HepG2 (cell line): ENCODE measurements at regions not wholly inside any gene's neighbourhood (a gene's known extent, or its start where the extent isn't known, plus 50 kb on each side); places are given as distances from the start of the nearest gene placed in this dataset.

Source experiments
- ATAC-seq: fragments of 200-7000 bp; cut with Tn5 transposase; 3 replicates; pipeline ENCODE4 v1.9.1; 2020; ENCODE audit warnings: mild to moderate bottlenecking, moderate library complexity
- BruUV-seq: library from RNA; stranded (reverse); fragments of 400-500 nt; replicated peaks from 2 replicates; lab custom pipeline; 2021; lab: Mats Ljungman, UMichigan
- CTCF ChIA-PET: fragments of 300-600 bp; formaldehyde crosslinking; extraction: SDS; loops from one replicate; lab custom pipeline; 2021; ENCODE audit warnings: low total read pairs, inconsistent platforms, low intra/inter-chr PET ratio; lab: Yijun Ruan, JAX
- POLR2A ChIA-PET: fragments of 350-600 bp; sonication (Branson Sonifier 250); formaldehyde crosslinking; loops from one replicate; lab custom pipeline; 2020; ENCODE audit warnings: antibody characterized with exemption, inconsistent platforms; lab: Yijun Ruan, JAX
- DNase-seq: peaks from one replicate; pipeline ENCODE4 v3.0.0-alpha.2; 2015; ENCODE audit warnings: low spot score
- FAIRE-seq: peaks from 3 replicates; lab custom pipeline; 2011; peaks lifted over from hg19 to GRCh38; lab: Jason Lieb, UNC
- H2AFZ ChIP-seq: one replicate; pipeline ENCODE4 v1.6.1; 2011; ENCODE audit warnings: low read length, inconsistent platforms
- H3K27ac ChIP-seq: fragments of 300-600 bp; 3 replicates; pipeline ENCODE4 v1.8.0; 2011; ENCODE audit warnings: mixed run types, mild to moderate bottlenecking, mixed read lengths, low read length, inconsistent platforms; ENCODE audit not compliant: insufficient read depth; ENCODE audit errors: extremely low read length
- H3K27me3 ChIP-seq, 2 experiments: fragments of 200-600 bp in 1 of 2; 2 replicates in 1 of 2; 3 replicates in 1 of 2; pipeline versions ENCODE4 v1.6.0 to v1.8.0; 2011; ENCODE audit warnings: low read length in 2 of 2, mild to moderate bottlenecking in 2 of 2, moderate library complexity in 2 of 2, inconsistent platforms in 1 of 2; ENCODE audit not compliant: insufficient read depth in 2 of 2, control insufficient read depth in 1 of 2
- H3K36me3 ChIP-seq, 2 experiments: fragments of 200-600 bp in 1 of 2; replicated peaks in 1 of 2; 2 replicates in 1 of 2; 3 replicates in 1 of 2; pipeline versions ENCODE4 v1.5.1 to v1.8.0; 2011; ENCODE audit warnings: low read length in 2 of 2, inconsistent platforms in 1 of 2; ENCODE audit not compliant: insufficient read depth in 2 of 2, control insufficient read depth in 1 of 2
- H3K4me1 ChIP-seq: 2 replicates; pipeline ENCODE4 v1.5.1; 2012; ENCODE audit warnings: low read length, inconsistent platforms; ENCODE audit not compliant: insufficient read depth
- H3K4me2 ChIP-seq: 2 replicates; pipeline ENCODE4 v1.6.0; 2011; ENCODE audit warnings: low read depth, low read length, inconsistent platforms
- H3K4me3 ChIP-seq, 3 experiments: fragments of 200-600 bp in 1 of 3; sonication (generic), shearing (Covaris generic) in 1 of 3; replicated peaks in 1 of 3; 2 replicates each; pipeline ENCODE4 v1.5.1; 2011 to 2016; ENCODE audit warnings: low read length in 3 of 3, inconsistent platforms in 2 of 3, low read depth in 2 of 3, mild to moderate bottlenecking in 2 of 3, control low read depth in 1 of 3, mixed read lengths in 1 of 3; ENCODE audit not compliant: insufficient read depth in 1 of 3
- H3K79me2 ChIP-seq: one replicate; pipeline ENCODE4 v1.6.1; 2011; ENCODE audit warnings: low read length, inconsistent platforms; ENCODE audit not compliant: insufficient read depth
- H3K9ac ChIP-seq: 2 replicates; pipeline ENCODE4 v1.6.0; 2011; ENCODE audit warnings: mild to moderate bottlenecking, low read depth, low read length, inconsistent platforms; ENCODE audit not compliant: insufficient read depth
- H3K9me3 ChIP-seq: 2 replicates; pipeline ENCODE4 v1.5.1; 2012; ENCODE audit warnings: mild to moderate bottlenecking, low read length
- H4K20me1 ChIP-seq: 2 replicates; pipeline ENCODE4 v1.6.0; 2011; ENCODE audit warnings: inconsistent platforms, mild to moderate bottlenecking, low read length, moderate library complexity; ENCODE audit not compliant: insufficient read depth
- CBX5 ChIP-seq: sonication (generic); formaldehyde crosslinking; IDR thresholded peaks from 2 replicates; pipeline ENCODE4 v1.4.0; 2020; ENCODE audit warnings: missing genetic modification reagents, borderline replicate concordance
- EZH2 ChIP-seq: conservative IDR thresholded peaks from 2 replicates; pipeline ENCODE4 v1.6.1; 2012; ENCODE audit warnings: mild to moderate bottlenecking, low read depth, low read length, moderate library complexity
- KDM3A ChIP-seq: IDR thresholded peaks from 2 replicates; pipeline ENCODE4 v1.6.1; 2018; ENCODE audit warnings: low read depth, missing compliant biosample characterization
- KLF13 ChIP-seq: sonication (generic); formaldehyde crosslinking; IDR thresholded peaks from 2 replicates; pipeline ENCODE4 v1.4.0; 2020; ENCODE audit warnings: mild to moderate bottlenecking, missing genetic modification reagents
- MLLT10 ChIP-seq: sonication (generic); formaldehyde crosslinking; IDR thresholded peaks from 2 replicates; pipeline ENCODE4 v1.4.0; 2020; ENCODE audit warnings: missing genetic modification reagents
- SP1 ChIP-seq, 2 experiments: fragments of 450-650 bp in 1 of 2; sonication (generic) in 1 of 2; formaldehyde crosslinking in 1 of 2; IDR thresholded peaks; 2 replicates each; pipeline versions ENCODE4 v1.4.0 to v1.6.1; 2016 to 2020; ENCODE audit warnings: missing genetic modification reagents in 1 of 2
- USF2 ChIP-seq, 2 experiments: sonication (generic) in 1 of 2; formaldehyde crosslinking in 1 of 2; IDR thresholded peaks; 2 replicates each; pipeline versions ENCODE4 v1.5.1 to v1.6.1; 2011 to 2020; ENCODE audit warnings: borderline replicate concordance in 1 of 2, low read depth in 1 of 2, low read length in 1 of 2, mild to moderate bottlenecking in 1 of 2, missing genetic modification reagents in 1 of 2, moderate library complexity in 1 of 2
- ZBTB10 ChIP-seq: sonication (generic); formaldehyde crosslinking; IDR thresholded peaks from 2 replicates; pipeline ENCODE4 v1.4.0; 2020; ENCODE audit warnings: missing genetic modification reagents, borderline replicate concordance
- ZBTB8A ChIP-seq: sonication (generic); formaldehyde crosslinking; IDR thresholded peaks from 2 replicates; pipeline ENCODE4 v1.4.0; 2020; ENCODE audit warnings: mild to moderate bottlenecking, low read depth, missing genetic modification reagents, borderline replicate concordance
- ZNF503 ChIP-seq: sonication (generic); formaldehyde crosslinking; IDR thresholded peaks from 2 replicates; pipeline ENCODE4 v1.4.0; 2020; ENCODE audit warnings: missing genetic modification reagents
- ZNF563 ChIP-seq: sonication (generic); formaldehyde crosslinking; IDR thresholded peaks from 2 replicates; pipeline ENCODE4 v1.8.0; 2022; ENCODE audit warnings: mild to moderate bottlenecking, moderate library complexity, missing genetic modification reagents
- WGBS: methylation state at CpG from one replicate; pipeline ENCODE4 v1.1.6; 2017; ENCODE audit warnings: low lambda C conversion rate; 5-methylcytosine and 5-hydroxymethylcytosine counted together
- in situ Hi-C: cut with HindIII; loops from 2 replicates; pipeline ENCODE4 v1.10.0; 2017; ENCODE audit warnings: low pct_unique_long_range_greater_than_20kb; ENCODE audit not compliant: extremely low pct_ligation_motif_present
- intact Hi-C: fragments of 100-400 bp; cut with micrococcal nuclease; formaldehyde crosslinking; loops from one replicate; pipeline ENCODE4 v1.10.0; 2022; ENCODE audit not compliant: unreplicated experiment

- Histone ChIP-seq H3K27me3 (no peaks in the 10 kb centered on the region), H4K20me1 (no peaks in the 10 kb centered on the region), H3K79me2 (no peaks in the 10 kb centered on the region), H3K9me3 (peaks cover 22% of the 10 kb centered on the region; the same call in 1 of the 2 replicates), H3K9ac (no peak overlapping the region), H3K36me3 (no peaks in the 10 kb centered on the region), H2AFZ (no peak overlapping the region), H3K4me1 (no peaks in the 10 kb centered on the region), H3K4me2 (no peak overlapping the region), H3K27ac (no peak overlapping the region), H3K4me3 (no peak overlapping the region)
- TF ChIP-seq EZH2, result no peak
- ChIA-PET CTCF (no interaction called here), POLR2A (no interaction called here)
- 4% methylated on average over 5 of the region's 5 CpGs for WGBS
- no peak for FAIRE-seq
- no peak for ATAC-seq
- no TSS peak for BruUV-seq
- intact Hi-C loops (no loop called here), in situ Hi-C loops (no loop called here)
- DNase-seq, result no peak
Observed at GRCh38 chr13:105611424-105611823, 924.0 kb downstream of the EFNB2 start.

- in situ Hi-C loops, result no loop called here
- no peak for ATAC-seq
- Histone ChIP-seq H3K4me1 (no peaks in the 10 kb centered on the region), H3K79me2 (no peaks in the 10 kb centered on the region), H3K27ac (no peak overlapping the region), H3K27me3 (no peaks in the 10 kb centered on the region), H3K9ac (no peak overlapping the region), H3K36me3 (no peaks in the 10 kb centered on the region), H3K9me3 (peaks cover 18% of the 10 kb centered on the region; the same call in 1 of the 2 replicates), H4K20me1 (no peaks in the 10 kb centered on the region), H3K4me3 (no peak overlapping the region), H2AFZ (no peak overlapping the region), H3K4me2 (no peak overlapping the region)
- ChIA-PET CTCF (no interaction called here), POLR2A (no interaction called here)
- intact Hi-C loops, result no loop called here
- BruUV-seq, result no TSS peak
- WGBS, result 0% methylated on average over 2 of the region's 2 CpGs
- no peak for DNase-seq
- no peak for FAIRE-seq
- TF ChIP-seq ZNF503 (no peak), MLLT10 (no peak), ZNF563 (CRISPR knock-in tag) (no peak), KDM3A (CRISPR knock-in tag) (no peak), ZBTB8A (CRISPR knock-in tag) (no peak), CBX5 (no peak), ZBTB10 (CRISPR knock-in tag) (no peak), SP1 (IDR thresholded peaks at IDR 0.05) (no peak), SP1 (CRISPR knock-in tag; IDR thresholded peaks at IDR 0.05) (no peak), USF2 (IDR thresholded peaks at IDR 0.05; ENCODE audit: low read depth, low read length) (no peak), USF2 (CRISPR knock-in tag; IDR thresholded peaks at IDR 0.05; ENCODE audit: borderline replicate concordance) (no peak), KLF13 (CRISPR knock-in tag) (no peak)
Observed at GRCh38 chr13:105608104-105608503, 927.4 kb downstream of the EFNB2 start.
